ENCODE measurements at regions not wholly inside any gene's neighbourhood (a gene's known extent, or its start where the extent isn't known, plus 50 kb on each side); places are given as distances from the start of the nearest gene placed in this dataset.

DNA sequence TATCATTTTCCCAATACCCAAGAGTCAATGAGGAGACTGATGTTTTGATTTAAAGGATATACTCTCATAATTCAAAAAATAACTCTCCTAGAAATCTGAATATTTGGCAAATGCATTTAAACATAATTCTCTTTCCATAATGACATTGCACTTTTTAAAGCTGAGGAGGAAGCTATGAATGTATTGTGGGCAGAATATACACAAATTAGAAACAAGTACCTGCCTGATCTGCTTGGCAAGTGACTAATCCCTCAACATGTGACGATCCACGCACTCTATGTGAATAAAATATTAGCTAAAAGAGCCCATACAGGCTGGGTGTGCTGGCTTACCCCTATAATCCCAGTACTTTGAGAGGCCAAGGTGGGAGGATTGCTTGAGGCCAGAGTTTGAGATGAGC lies 88.3 kb upstream of the CCDC28A start:
- TF ChIP-seq EP300 (IDR thresholded peaks at IDR 0.05) (no peak), CTCF (IDR thresholded peaks at IDR 0.05) (no peak)

Data from suprapubic skin (tissue), 3 donors.